Natural killer cell (primary cell): ENCODE measurements at regions not wholly inside any gene's neighbourhood (a gene's known extent, or its start where the extent isn't known, plus 50 kb on each side); places are given as distances from the start of the nearest gene placed in this dataset.

Source experiments
- ATAC-seq, 3 donors: fragments of 150-1000 bp in 2 of 3; fragments of 200-7000 bp in 1 of 3; cut with Tn5 transposase; 1 replicate in 1 of 3; 2 replicates in 2 of 3; pipeline ENCODE4 v1.10.0; 2021; ENCODE audit warnings: mild to moderate bottlenecking in 2 of 3, moderate library complexity in 2 of 3
- DNase-seq, 2 donors: peaks; one replicate each; pipeline versions ENCODE4 v3.0.0 to v3.0.0-alpha.2; 2013 to 2021; ENCODE audit warnings: mixed read lengths in 1 of 2
- H3K27ac ChIP-seq: one replicate; pipeline ENCODE4 v1.5.1; 2013; ENCODE audit warnings: mild to moderate bottlenecking, low read length
- H3K27me3 ChIP-seq: one replicate; pipeline ENCODE4 v1.6.1; 2013; ENCODE audit warnings: low read length; ENCODE audit not compliant: control insufficient read depth, insufficient read depth
- H3K36me3 ChIP-seq: one replicate; pipeline ENCODE4 v1.6.1; 2013; ENCODE audit warnings: low read length; ENCODE audit not compliant: control insufficient read depth, insufficient read depth
- H3K4me1 ChIP-seq: one replicate; pipeline ENCODE4 v1.6.1; 2013; ENCODE audit warnings: low read length; ENCODE audit not compliant: control insufficient read depth, insufficient read depth
- H3K4me3 ChIP-seq: one replicate; pipeline ENCODE4 v1.5.1; 2013; ENCODE audit warnings: low read length
- H3K9me3 ChIP-seq: one replicate; pipeline ENCODE4 v1.6.1; 2013; ENCODE audit warnings: low read length; ENCODE audit not compliant: control insufficient read depth, insufficient read depth
- H3K27ac Mint-ChIP-seq, 2 donors: one replicate each; pipeline ENCODE4 v1.8.0; 2022; ENCODE audit warnings: mild to moderate bottlenecking in 2 of 2, mixed read lengths in 2 of 2, moderate library complexity in 1 of 2
- H3K27me3 Mint-ChIP-seq, 2 donors: one replicate each; pipeline ENCODE4 v1.8.0; 2022; ENCODE audit warnings: low read depth in 2 of 2, mixed read lengths in 2 of 2
- H3K36me3 Mint-ChIP-seq: one replicate; pipeline ENCODE4 v1.8.0; 2022; ENCODE audit warnings: mixed read lengths
- H3K4me1 Mint-ChIP-seq, 2 donors: one replicate each; pipeline ENCODE4 v1.8.0; 2022; ENCODE audit warnings: mixed read lengths in 2 of 2
- H3K4me3 Mint-ChIP-seq: one replicate; pipeline ENCODE4 v1.8.0; 2022; ENCODE audit warnings: mild to moderate bottlenecking, moderate library complexity, mixed read lengths
- H3K9me3 Mint-ChIP-seq, 2 donors: one replicate each; pipeline ENCODE4 v1.8.0; 2022; ENCODE audit warnings: mixed read lengths in 2 of 2
- CTCF ChIP-seq: fragments of 200-600 bp; IDR thresholded peaks from one replicate; pipeline ENCODE4 v1.8.0; 2022; ENCODE audit warnings: antibody characterized with exemption
- WGBS: methylation state at CpG from one replicate; pipeline ENCODE4 v1.1.7; 2013; ENCODE audit warnings: missing lambda C conversion rate; ENCODE audit not compliant: insufficient coverage; 5-methylcytosine and 5-hydroxymethylcytosine counted together
- intact Hi-C: fragments of 100-400 bp; cut with micrococcal nuclease; formaldehyde crosslinking; loops from one replicate; pipeline ENCODE4 v1.14.2; 2022

- DNase-seq (no peak), ATAC-seq (no peak)
- intact Hi-C loops, result no loop called here
- Mint-ChIP-seq H3K4me3 (no peak overlapping the region), H3K27me3 (peaks cover 0 to 4% of the 10 kb centered on the region in 2 donors), H3K4me1 (peaks cover 0 to 7% of the 10 kb centered on the region in 2 donors), H3K36me3 (no peaks in the 10 kb centered on the region), H3K9me3 (peaks cover 4 to 5% of the 10 kb centered on the region in 2 donors), H3K27ac (no peak overlapping the region)
- no peaks in the 10 kb centered on the region for H3K4me1 ChIP-seq
- no peaks in the 10 kb centered on the region for H3K9me3 ChIP-seq
- no peak overlapping the region for H3K4me3 ChIP-seq
- no peak overlapping the region for H3K27ac ChIP-seq
- no peaks in the 10 kb centered on the region for H3K36me3 ChIP-seq
- TF ChIP-seq CTCF, result no peak
- 83% methylated on average over 1 of the region's 1 CpG for WGBS
- no peaks in the 10 kb centered on the region for H3K27me3 ChIP-seq
Measured at GRCh38 chrX:3768881-3769280, 55.4 kb upstream of the PRKX start.
